ENCODE measurements at regions not wholly inside any gene's neighbourhood (a gene's known extent, or its start where the extent isn't known, plus 50 kb on each side); places are given as distances from the start of the nearest gene placed in this dataset.

GRCh38 chr11:112858289-112859023 is 102.8 kb upstream of the NCAM1 start:
- no peak for DNase-seq (ENCODE audit: low read depth in 2 of 2)

- DNase-seq (ENCODE audit: low read depth in 2 of 2): no peak
Measured at GRCh38 chr11:112859787-112860186, 101.4 kb upstream of the NCAM1 start.

GRCh38 chr11:112861356-112861755 is 99.9 kb upstream of the NCAM1 start:
- no peak for DNase-seq (ENCODE audit: low read depth in 2 of 2)

- no peak for DNase-seq (ENCODE audit: low read depth in 2 of 2)
Measured at GRCh38 chr11:112863305-112863704, 97.9 kb upstream of the NCAM1 start.

- DNase-seq (ENCODE audit: low read depth in 2 of 2): no peak
Measured at GRCh38 chr11:112864672-112865071, 96.5 kb upstream of the NCAM1 start.

- no peak for DNase-seq (ENCODE audit: low read depth in 2 of 2)
Measured at GRCh38 chr11:112871909-112872500, 89.2 kb upstream of the NCAM1 start.

- no peak for DNase-seq (ENCODE audit: low read depth in 2 of 2)
Measured at GRCh38 chr11:112874980-112875379, 86.2 kb upstream of the NCAM1 start.

GRCh38 chr11:112877581-112877980 is 83.6 kb upstream of the NCAM1 start:
- DNase-seq (ENCODE audit: low read depth in 2 of 2): no peak

GRCh38 chr11:112878033-112878601 is 83.1 kb upstream of the NCAM1 start:
- no peak for DNase-seq (ENCODE audit: low read depth in 2 of 2)

GRCh38 chr11:112880495-112880894 is 80.7 kb upstream of the NCAM1 start:
- no peak for DNase-seq (ENCODE audit: low read depth in 2 of 2)

GRCh38 chr11:112881461-112881860 is 79.8 kb upstream of the NCAM1 start:
- DNase-seq (ENCODE audit: low read depth in 2 of 2): peak; percentile 20 to 32

- DNase-seq (ENCODE audit: low read depth in 2 of 2): no peak
Measured at GRCh38 chr11:112882494-112883381, 78.5 kb upstream of the NCAM1 start.

- no peak for DNase-seq (ENCODE audit: low read depth in 2 of 2)
Measured at GRCh38 chr11:112884012-112884767, 77.0 kb upstream of the NCAM1 start.

- DNase-seq (ENCODE audit: low read depth in 2 of 2): no peak
Measured at GRCh38 chr11:112885744-112886433, 75.3 kb upstream of the NCAM1 start.

- peak in 1 of 2 experiments; percentile 1 for DNase-seq (ENCODE audit: low read depth in 2 of 2)
Measured at GRCh38 chr11:112886434-112887370, 74.5 kb upstream of the NCAM1 start.

- no peak for DNase-seq (ENCODE audit: low read depth in 2 of 2)
Measured at GRCh38 chr11:112889446-112889845, 71.8 kb upstream of the NCAM1 start.

GRCh38 chr11:112899235-112900006 is 61.8 kb upstream of the NCAM1 start:
- DNase-seq (ENCODE audit: low read depth in 2 of 2): no peak

- no peak for DNase-seq (ENCODE audit: low read depth in 2 of 2)
Measured at GRCh38 chr11:112901924-112902323, 59.3 kb upstream of the NCAM1 start.
